HUES64 (cell line): ENCODE measurements at regions not wholly inside any gene's neighbourhood (a gene's known extent, or its start where the extent isn't known, plus 50 kb on each side); places are given as distances from the start of the nearest gene placed in this dataset.
"Not testable (repeated sequence)": the region's sequence is repeated elsewhere in the genome, so short reads cannot be mapped to it uniquely, and the experiment has no call there.

Experiments
- H3K27ac ChIP-seq: 2 replicates; pipeline ENCODE4 v1.7.0; 2013; ENCODE audit warnings: low read depth, low read length, inconsistent platforms
- H3K27me3 ChIP-seq: 2 replicates; pipeline ENCODE4 v1.6.1; 2013; ENCODE audit warnings: mild to moderate bottlenecking, low read length; ENCODE audit not compliant: insufficient read depth
- H3K36me3 ChIP-seq: 2 replicates; pipeline ENCODE4 v1.6.1; 2013; ENCODE audit warnings: mild to moderate bottlenecking, low read length; ENCODE audit not compliant: insufficient read depth
- H3K4me1 ChIP-seq: 2 replicates; pipeline ENCODE4 v1.6.1; 2013; ENCODE audit warnings: mild to moderate bottlenecking, low read length, moderate library complexity; ENCODE audit not compliant: insufficient read depth
- H3K4me3 ChIP-seq: 2 replicates; pipeline ENCODE4 v1.5.1; 2013; ENCODE audit warnings: mild to moderate bottlenecking, low read length, moderate library complexity
- H3K9ac ChIP-seq: 2 replicates; pipeline ENCODE4 v1.6.1; 2013; ENCODE audit warnings: mild to moderate bottlenecking, low read depth, low read length
- H3K9me3 ChIP-seq: 2 replicates; pipeline ENCODE4 v1.6.1; 2013; ENCODE audit warnings: low read depth, low read length; ENCODE audit not compliant: insufficient read depth
- WGBS: fragments of 150-250, 120-280 bp; methylation state at CpG from one replicate; pipeline ENCODE4 v1.1.7; 2013; ENCODE audit warnings: missing lambda C conversion rate; 5-methylcytosine and 5-hydroxymethylcytosine counted together

- H3K4me3 ChIP-seq, result no peak overlapping the region
- H3K9me3 ChIP-seq, result no peaks in the 10 kb centered on the region
- no peaks in the 10 kb centered on the region for H3K4me1 ChIP-seq
- no peaks in the 10 kb centered on the region for H3K36me3 ChIP-seq
- H3K27ac ChIP-seq, result no peak overlapping the region
- 90% methylated on average over 3 of the region's 3 CpGs for WGBS
- no peaks in the 10 kb centered on the region for H3K27me3 ChIP-seq
- H3K9ac ChIP-seq, result no peak overlapping the region
Observed at GRCh38 chr9:106082621-106083020, 388.3 kb downstream of the TMEM38B start.

GRCh38 chr9:106084702-106085101, 390.4 kb downstream of the TMEM38B start:
- H3K4me3 ChIP-seq, result no peak overlapping the region
- H3K4me1 ChIP-seq, result no peaks in the 10 kb centered on the region
- H3K36me3 ChIP-seq, result no peaks in the 10 kb centered on the region
- H3K9ac ChIP-seq, result no peak overlapping the region
- 84% methylated on average over 1 of the region's 1 CpG for WGBS
- no peak overlapping the region for H3K27ac ChIP-seq
- H3K27me3 ChIP-seq, result no peaks in the 10 kb centered on the region
- no peaks in the 10 kb centered on the region for H3K9me3 ChIP-seq

- Histone ChIP-seq H3K4me3 (no peak overlapping the region), H3K27ac (no peak overlapping the region), H3K36me3 (no peaks in the 10 kb centered on the region), H3K9me3 (no peaks in the 10 kb centered on the region), H3K4me1 (no peaks in the 10 kb centered on the region), H3K9ac (no peak overlapping the region), H3K27me3 (no peaks in the 10 kb centered on the region)
Observed at GRCh38 chr9:106085479-106085878, 391.1 kb downstream of the TMEM38B start.

DNA sequence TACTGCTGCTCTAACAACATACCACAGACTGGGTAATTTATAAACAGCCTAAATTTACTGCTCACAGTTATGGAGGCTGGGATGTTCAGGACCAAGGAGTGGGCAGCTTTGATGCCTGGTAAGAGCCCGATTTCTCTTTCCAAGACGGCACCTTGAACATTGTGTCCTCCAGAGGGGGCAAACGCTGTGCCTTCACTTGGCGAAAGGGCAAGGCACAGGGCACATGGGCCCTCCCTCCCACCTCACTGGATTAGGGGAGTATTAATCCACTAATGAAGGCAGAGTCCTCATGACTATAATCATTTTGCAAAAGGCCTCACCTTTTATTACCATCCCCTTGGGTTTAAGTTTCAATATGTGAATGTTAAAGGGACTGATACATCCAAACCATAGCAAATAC, 397.7 kb downstream of the TMEM38B start:
- Histone ChIP-seq H3K4me3 (no peak overlapping the region), H3K9me3 (peaks cover 6% of the 10 kb centered on the region; the same call in 1 of the 2 replicates), H3K9ac (no peak overlapping the region), H3K36me3 (no peaks in the 10 kb centered on the region), H3K27me3 (no peaks in the 10 kb centered on the region), H3K4me1 (no peaks in the 10 kb centered on the region), H3K27ac (no peak overlapping the region)
- 91% methylated on average over 4 of the region's 4 CpGs for WGBS

DNA sequence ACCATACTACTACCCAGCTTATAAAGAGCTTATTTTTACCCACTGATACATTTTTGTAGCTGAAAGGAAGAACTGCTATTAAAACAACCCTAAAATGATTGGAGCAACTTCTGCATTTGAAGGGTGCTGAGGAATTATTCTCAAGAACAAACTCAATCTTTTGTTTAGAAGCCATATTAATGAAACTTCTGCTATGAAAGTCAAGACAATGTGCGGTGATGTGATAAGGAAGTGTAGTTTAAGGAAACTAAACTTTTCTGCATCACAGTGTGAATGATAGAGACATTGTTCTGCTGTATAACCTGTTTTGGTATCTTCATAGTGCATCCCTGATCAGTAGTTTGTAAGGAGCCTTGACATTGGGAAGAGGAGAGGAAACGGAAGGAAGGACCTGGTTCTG, 408.5 kb downstream of the TMEM38B start:
- H3K4me1 ChIP-seq, result no peaks in the 10 kb centered on the region
- H3K9me3 ChIP-seq, result no peaks in the 10 kb centered on the region
- H3K4me3 ChIP-seq, result no peak overlapping the region
- H3K36me3 ChIP-seq, result no peaks in the 10 kb centered on the region
- no peak overlapping the region for H3K27ac ChIP-seq
- H3K9ac ChIP-seq, result no peak overlapping the region
- WGBS, result 97% methylated on average over 2 of the region's 2 CpGs
- H3K27me3 ChIP-seq, result no peaks in the 10 kb centered on the region

DNA sequence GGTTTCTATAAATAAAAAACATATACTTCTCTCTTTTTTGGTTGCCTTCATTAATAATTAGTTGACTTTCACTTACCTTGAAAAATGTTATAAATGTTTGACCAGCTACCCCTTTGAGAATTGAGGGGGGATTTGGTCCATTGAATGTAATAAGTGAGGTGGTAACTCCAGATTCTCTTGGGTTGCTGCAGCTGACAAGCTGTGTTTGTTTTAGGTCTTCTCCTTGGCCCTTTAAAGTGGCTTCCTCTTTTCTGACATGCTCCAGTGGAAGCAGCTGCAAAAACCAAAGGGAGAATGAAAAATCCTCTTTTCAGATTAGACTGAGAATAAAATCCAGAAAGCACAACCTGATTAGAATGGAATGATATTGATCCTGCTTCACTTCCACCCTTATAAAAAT, 410.5 kb downstream of the TMEM38B start:
- Histone ChIP-seq H3K27ac (no peak overlapping the region), H3K36me3 (no peaks in the 10 kb centered on the region), H3K27me3 (no peaks in the 10 kb centered on the region), H3K9me3 (no peaks in the 10 kb centered on the region), H3K4me1 (no peaks in the 10 kb centered on the region), H3K9ac (no peak overlapping the region), H3K4me3 (no peak overlapping the region)

- WGBS, result 95% methylated on average over 3 of the region's 3 CpGs
- H3K4me1 ChIP-seq, result peaks cover 4% of the 10 kb centered on the region; the same call in 1 of the 2 replicates
- no peak overlapping the region for H3K27ac ChIP-seq
- no peak overlapping the region for H3K9ac ChIP-seq
- H3K36me3 ChIP-seq, result no peaks in the 10 kb centered on the region
- H3K9me3 ChIP-seq, result no peaks in the 10 kb centered on the region
- no peaks in the 10 kb centered on the region for H3K27me3 ChIP-seq
- no peak overlapping the region for H3K4me3 ChIP-seq
Observed at GRCh38 chr9:106106396-106106795, 412.1 kb downstream of the TMEM38B start.

GRCh38 chr9:106107716-106108115, 413.4 kb downstream of the TMEM38B start:
- WGBS, result 47% methylated on average over 2 of the region's 2 CpGs
- H3K4me1 ChIP-seq, result peaks cover 4% of the 10 kb centered on the region; the same call in 1 of the 2 replicates

GRCh38 chr9:106109706-106110105, 415.4 kb downstream of the TMEM38B start:
- H3K27ac ChIP-seq, H3K36me3 ChIP-seq, H3K4me1 ChIP-seq, H3K9me3 ChIP-seq, H3K27me3 ChIP-seq, H3K4me3 ChIP-seq, H3K9ac ChIP-seq: not testable (repeated sequence)
- 94% methylated on average over 3 of the region's 3 CpGs for WGBS

More at GRCh38 chr9:106107716-106108115, 413.4 kb downstream of the TMEM38B start:
- H3K27ac ChIP-seq, result no peak overlapping the region
- no peaks in the 10 kb centered on the region for H3K27me3 ChIP-seq
- no peak overlapping the region for H3K4me3 ChIP-seq
- H3K9ac ChIP-seq, result no peak overlapping the region
- H3K9me3 ChIP-seq, result no peaks in the 10 kb centered on the region
- no peaks in the 10 kb centered on the region for H3K36me3 ChIP-seq

GRCh38 chr9:106110483-106110882, 416.1 kb downstream of the TMEM38B start:
- WGBS, result 98% methylated on average over 2 of the region's 2 CpGs
- peaks cover 9% of the 10 kb centered on the region; the same call in 1 of the 2 replicates for H3K4me1 ChIP-seq
- H3K9me3 ChIP-seq, result no peaks in the 10 kb centered on the region
- no peaks in the 10 kb centered on the region for H3K27me3 ChIP-seq
- no peak overlapping the region for H3K9ac ChIP-seq
- H3K4me3 ChIP-seq, result no peak overlapping the region
- no peaks in the 10 kb centered on the region for H3K36me3 ChIP-seq
- no peak overlapping the region for H3K27ac ChIP-seq

GRCh38 chr9:106111039-106111730, 416.8 kb downstream of the TMEM38B start:
- H3K9me3 ChIP-seq, result no peaks in the 10 kb centered on the region
- WGBS, result 88% methylated on average over 6 of the region's 6 CpGs
- H3K36me3 ChIP-seq, result no peaks in the 10 kb centered on the region
- no peaks in the 10 kb centered on the region for H3K27me3 ChIP-seq
- H3K9ac ChIP-seq, result no peak overlapping the region
- peaks cover 9% of the 10 kb centered on the region; the same call in 1 of the 2 replicates for H3K4me1 ChIP-seq
- no peak overlapping the region for H3K4me3 ChIP-seq
- H3K27ac ChIP-seq, result no peak overlapping the region

DNA sequence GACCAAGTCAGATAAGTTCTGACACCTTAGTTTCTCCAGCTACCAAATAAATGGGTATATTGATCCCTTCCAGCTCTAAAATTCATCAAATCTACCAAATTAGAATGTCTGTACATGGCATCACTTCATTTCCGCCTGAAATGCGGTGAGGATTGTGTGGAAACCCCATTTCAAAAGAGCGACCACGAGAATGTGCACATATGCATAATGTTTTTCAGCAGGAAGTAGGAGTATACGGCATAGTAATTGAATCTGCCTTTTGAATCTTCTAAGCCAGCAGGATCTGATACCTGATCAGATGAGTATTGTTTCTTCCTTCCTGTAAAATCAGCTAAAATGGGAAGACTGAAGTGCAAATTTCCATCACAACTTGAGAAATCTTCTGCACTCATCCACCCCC, 418.6 kb downstream of the TMEM38B start:
- Histone ChIP-seq H3K27me3 (no peaks in the 10 kb centered on the region), H3K4me1 (peaks cover 9% of the 10 kb centered on the region; the same call in 1 of the 2 replicates), H3K9me3 (no peaks in the 10 kb centered on the region), H3K27ac (no peak overlapping the region), H3K36me3 (no peaks in the 10 kb centered on the region), H3K9ac (no peak overlapping the region), H3K4me3 (no peak overlapping the region)
- 96% methylated on average over 5 of the region's 5 CpGs for WGBS
